Fibroblast of the conjunctiva (primary cell): ENCODE measurements at regions not wholly inside any gene's neighbourhood (a gene's known extent, or its start where the extent isn't known, plus 50 kb on each side); places are given as distances from the start of the nearest gene placed in this dataset.

ENCODE experiments used
- DNase-seq: peaks from one replicate; pipeline ENCODE4 v3.0.0-alpha.2; 2010; ENCODE audit warnings: low read depth

- no peak for DNase-seq
Measured at GRCh38 chr21:28788030-28788429, 204.6 kb downstream of the LTN1 start.

DNA sequence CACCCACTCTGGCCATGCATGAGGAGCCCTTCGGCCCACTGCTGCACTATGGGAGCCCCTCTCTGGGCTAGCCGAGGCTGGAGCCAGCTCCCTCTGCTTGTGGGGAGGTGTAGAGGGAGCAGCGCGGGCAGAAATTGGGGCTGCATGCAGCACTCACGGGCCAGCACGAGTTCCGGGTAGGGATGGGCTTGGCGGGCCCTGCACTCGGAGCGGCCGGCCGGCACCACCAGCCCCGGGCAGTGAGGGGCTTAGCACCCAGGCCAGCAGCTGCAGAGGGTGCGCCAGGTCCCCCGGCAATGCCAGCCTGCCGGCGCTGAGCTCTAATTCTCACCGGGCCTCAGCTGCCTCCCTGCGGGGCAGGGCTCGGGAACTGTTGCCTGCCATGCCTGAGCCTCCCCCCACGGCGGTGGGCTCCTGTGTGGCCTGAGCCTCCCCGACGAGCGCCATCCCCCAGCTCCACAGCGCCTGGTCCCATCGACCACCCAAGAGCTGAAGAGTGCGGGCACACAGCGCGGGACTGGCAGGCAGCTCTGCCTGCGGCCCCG, 209.0 kb downstream of the LTN1 start:
- DNase-seq = no peak

DNA sequence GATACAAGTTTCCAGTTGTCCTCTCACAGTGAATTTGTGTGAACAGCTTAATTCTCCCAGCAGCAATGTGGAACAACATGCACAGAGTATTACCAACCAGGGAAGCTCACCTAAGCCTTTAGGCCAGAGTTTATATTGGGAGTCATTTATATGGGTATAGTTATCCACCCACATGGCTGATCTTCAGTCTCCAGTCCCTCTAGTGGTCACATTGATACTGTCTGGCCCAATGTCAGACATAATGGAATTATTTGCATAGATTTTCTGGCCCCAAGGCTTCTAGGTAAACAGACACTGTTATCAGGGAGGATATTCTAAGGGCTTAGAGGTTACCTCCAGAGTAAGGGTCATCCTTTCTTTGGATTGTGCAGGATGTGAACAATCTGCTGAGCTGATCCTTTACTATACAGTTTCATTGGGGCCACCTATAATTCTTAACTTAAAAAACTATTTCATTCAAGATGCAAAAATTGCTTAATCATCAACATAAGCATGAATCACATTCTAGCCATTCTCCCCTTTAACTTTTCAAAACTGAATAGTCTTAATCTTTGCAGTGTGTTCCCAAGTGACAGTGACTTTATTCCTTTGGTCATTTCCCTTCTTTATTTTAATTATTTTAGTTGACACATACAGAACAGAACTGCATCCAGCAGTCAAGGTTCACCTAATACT, 210.9 kb downstream of the LTN1 start:
- DNase-seq = no peak

- no peak for DNase-seq
Measured at GRCh38 chr21:28779914-28780313, 212.8 kb downstream of the LTN1 start.

GRCh38 chr21:28776251-28776650, 216.4 kb downstream of the LTN1 start:
- no peak for DNase-seq

GRCh38 chr21:28775071-28775470, 217.6 kb downstream of the LTN1 start:
- no peak for DNase-seq

- DNase-seq = no peak
Measured at GRCh38 chr21:28773036-28773435, 219.6 kb downstream of the LTN1 start.

DNA sequence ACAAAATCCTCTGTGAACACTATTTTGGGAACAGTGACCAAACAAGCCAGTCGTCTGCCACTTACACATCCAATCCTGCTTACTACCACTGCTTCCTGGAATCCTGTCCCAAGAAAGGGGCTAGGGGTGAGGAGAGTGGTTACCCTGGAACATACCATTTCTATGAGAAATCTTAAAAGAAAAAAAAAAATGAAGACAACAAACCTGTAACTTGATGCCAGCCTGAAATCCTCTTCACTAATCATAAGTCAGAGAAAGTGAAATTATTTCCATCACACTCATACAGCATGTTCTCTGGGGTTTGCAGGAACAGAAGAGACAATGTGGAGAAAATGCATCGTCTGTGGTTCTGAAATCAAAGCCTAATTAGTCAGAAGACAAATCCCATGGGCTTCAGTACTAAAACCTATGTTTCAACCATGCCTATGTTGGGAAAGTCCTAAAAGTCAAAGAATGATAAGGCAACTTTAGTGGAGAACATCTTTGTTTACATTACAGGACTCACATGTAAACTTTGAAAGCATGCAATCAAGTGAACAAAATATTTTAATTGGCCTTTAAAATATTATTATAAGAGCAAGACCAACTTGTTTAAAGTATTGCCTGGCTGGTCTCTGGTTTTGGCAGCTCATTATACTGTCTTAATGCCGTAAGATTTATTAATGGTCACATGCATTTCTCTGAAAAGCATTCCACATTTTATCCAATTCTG, 220.7 kb downstream of the LTN1 start:
- DNase-seq = peak; percentile 81

DNA sequence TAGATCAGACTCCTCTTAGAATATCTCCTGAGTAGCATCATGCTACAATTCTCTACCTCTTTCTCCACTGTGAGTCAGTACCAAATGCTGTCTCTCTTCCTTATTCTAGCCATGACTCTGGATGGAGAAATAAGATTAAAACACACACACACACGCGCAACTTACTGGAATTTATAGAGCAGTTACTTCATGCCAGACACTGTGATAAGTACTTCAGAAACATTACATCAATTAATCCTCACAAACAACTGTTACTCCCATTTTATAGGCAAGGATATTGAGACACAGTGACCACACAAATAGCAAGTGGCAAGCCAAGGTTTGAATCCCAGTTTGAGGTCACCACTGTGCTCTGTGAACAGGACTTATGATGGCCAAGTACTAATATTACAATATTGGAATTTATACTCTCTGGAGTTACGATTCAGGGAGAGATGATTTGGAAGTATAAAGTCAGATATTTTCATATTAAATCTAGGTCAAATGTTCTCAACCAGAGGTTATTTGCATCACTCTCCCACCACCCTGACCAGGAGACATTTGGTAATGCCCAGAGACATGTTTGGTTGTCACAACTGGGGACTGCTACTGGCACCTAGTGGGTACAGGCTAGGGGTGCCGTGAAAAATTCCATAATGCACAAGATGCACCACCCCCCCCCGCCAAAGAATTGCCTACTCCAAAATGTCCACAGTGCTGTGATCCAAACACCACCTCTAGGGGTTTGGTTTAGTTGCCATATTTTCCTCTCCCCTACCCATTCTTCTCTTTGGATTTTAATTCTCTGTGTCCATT, 221.6 kb downstream of the LTN1 start:
- no peak for DNase-seq

- no peak for DNase-seq
Measured at GRCh38 chr21:28769683-28770082, 223.0 kb downstream of the LTN1 start.

- no peak for DNase-seq
Measured at GRCh38 chr21:28768753-28769152, 223.9 kb downstream of the LTN1 start.

GRCh38 chr21:28767523-28767922, 225.2 kb downstream of the LTN1 start:
- no peak for DNase-seq

- DNase-seq = no peak
Measured at GRCh38 chr21:28763809-28764418, 228.8 kb downstream of the LTN1 start.

GRCh38 chr21:28762357-28762735, 230.3 kb downstream of the LTN1 start:
- no peak for DNase-seq

- no peak for DNase-seq
Measured at GRCh38 chr21:28761674-28762356, 230.9 kb downstream of the LTN1 start.

DNA sequence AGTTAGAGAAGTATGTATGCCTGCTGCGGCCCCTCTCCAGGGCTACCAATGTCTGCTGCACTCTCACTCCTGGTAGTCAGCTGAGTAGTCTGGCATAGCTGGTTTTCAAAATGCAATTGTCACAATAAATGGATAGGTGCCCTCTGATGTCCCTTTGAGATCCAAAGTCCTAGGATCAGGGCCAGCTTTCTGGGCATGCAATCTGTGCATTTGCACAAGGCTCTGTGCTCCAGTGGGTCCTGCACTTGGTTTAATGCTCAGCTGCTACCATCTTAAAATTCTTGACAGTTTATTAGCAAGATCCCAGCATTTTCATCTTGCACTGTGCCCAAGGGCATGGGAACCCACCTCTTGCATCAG, 233.8 kb downstream of the LTN1 start:
- no peak for DNase-seq

DNA sequence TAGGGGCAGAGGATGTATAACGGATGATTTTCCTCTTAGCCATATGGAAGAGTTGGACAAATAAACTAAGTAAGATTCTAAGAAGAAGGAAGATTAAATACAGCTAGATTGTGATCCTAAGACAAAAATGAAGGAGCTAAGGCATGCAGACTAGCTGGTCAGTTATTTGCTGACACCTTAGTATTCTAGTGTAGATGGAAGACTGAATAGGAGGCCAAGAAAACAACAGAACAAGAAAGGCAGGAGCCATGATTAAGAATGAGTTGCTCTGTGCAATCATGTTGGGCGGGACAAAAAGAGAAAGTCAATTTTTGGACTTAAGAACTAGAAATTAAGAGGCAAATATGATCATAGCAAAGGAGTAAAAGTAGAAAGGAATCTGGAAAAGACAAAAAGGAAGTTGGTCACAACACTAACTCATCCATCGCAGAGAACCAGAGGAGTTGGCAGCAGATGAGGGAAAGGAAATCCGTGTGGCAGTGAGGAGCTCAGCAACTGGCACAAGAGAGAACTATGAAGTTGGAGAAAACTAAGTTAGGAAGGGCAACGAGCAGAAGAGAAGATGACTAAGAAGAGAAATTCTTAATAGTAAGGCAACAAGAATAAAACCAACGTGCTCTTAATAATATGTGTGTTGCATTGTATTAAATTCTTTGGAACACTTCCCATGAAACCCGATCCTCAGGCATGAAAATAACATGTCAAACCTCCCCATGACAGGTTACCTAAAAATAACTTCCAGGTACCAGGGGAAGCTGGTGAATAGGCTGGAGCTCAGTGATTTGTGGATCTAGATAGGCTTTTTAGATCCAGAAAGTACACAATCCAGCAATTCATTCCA, 234.4 kb downstream of the LTN1 start:
- no peak for DNase-seq

GRCh38 chr21:28754862-28755261, 237.8 kb downstream of the LTN1 start:
- no peak for DNase-seq

GRCh38 chr21:28754127-28754611, 238.5 kb downstream of the LTN1 start:
- DNase-seq = peak; percentile 23

DNA sequence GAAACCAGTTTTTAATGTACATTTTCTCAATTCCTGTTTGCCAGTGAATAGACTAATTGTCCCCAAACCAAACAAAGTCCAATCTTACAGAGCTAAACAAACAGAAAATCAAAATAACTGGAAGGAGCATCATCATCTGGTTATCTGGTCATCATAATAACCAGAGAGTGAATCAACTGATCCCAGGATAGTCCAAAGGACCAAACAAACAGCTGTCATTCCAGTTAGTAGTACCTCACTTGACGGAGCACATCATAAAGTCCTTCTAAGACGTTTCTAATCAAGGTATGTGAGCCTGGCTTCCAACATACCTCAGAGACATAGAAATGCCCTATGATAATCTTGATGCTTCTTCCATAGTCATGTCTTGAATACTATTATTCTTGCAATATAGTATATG, 240.5 kb downstream of the LTN1 start:
- no peak for DNase-seq

GRCh38 chr21:28751176-28751575, 241.5 kb downstream of the LTN1 start:
- DNase-seq = no peak
